ENCODE measurements at regions not wholly inside any gene's neighbourhood (a gene's known extent, or its start where the extent isn't known, plus 50 kb on each side); places are given as distances from the start of the nearest gene placed in this dataset.

DNA sequence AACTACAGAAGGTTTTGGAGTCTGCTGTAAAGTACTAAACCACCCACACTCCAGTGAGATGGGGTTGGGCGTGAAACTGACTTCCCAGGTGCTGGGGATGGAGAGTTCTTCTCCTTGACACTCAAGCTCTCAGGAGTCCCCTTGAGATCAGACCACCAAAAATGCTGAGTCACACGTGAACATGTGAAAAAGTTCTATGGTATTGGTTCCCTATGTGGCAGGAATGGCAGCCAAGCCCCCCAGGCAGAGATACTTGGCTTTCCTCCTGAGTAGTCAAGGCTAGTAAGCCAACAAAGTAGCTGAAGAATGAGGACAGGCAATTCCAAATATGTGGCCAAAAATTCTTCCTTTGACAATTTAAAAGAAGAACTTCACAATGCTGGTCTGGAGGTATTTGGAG is 222.0 kb upstream of the ADAMTS3 start:
- TF ChIP-seq POLR2AphosphoS5 (IDR thresholded peaks at IDR 0.05; ENCODE audit: low read depth, low read length) (no peak), POLR2A (IDR thresholded peaks at IDR 0.05; ENCODE audit: low read depth, low read length) (no peak)
